ENCODE measurements at regions not wholly inside any gene's neighbourhood (a gene's known extent, or its start where the extent isn't known, plus 50 kb on each side); places are given as distances from the start of the nearest gene placed in this dataset.

DNA sequence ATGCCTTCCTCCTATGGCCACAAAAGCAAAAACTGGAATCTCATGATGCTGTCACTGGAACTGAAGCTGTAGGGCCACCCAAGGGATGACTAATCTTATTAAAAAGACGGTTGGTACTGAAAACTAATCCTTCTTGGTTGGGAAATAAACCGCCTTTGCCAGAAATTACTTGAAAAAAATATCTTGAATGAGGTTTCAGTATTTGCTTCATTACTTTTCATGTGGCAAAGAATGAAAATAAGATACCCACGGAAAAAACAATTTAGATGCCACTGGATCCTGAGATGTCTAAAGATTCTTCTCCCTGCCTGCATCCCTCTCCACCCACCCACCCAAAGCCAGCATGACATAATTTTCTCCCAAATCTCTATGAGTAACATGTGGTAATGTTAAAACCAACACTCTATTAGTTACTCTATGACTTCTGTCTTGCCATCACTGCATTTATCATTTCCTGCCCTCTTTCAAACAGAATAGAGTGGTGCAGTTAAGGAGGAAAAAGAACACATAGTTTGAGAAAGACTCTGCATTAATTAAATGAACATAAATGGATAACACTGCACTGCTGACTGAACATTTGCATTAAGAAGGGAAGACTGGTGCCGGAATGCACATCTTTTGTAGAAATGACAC lies 111.8 kb upstream of the DPH6 start:
- peak; percentile 82 for DNase-seq (ENCODE audit: low read depth)

DNA sequence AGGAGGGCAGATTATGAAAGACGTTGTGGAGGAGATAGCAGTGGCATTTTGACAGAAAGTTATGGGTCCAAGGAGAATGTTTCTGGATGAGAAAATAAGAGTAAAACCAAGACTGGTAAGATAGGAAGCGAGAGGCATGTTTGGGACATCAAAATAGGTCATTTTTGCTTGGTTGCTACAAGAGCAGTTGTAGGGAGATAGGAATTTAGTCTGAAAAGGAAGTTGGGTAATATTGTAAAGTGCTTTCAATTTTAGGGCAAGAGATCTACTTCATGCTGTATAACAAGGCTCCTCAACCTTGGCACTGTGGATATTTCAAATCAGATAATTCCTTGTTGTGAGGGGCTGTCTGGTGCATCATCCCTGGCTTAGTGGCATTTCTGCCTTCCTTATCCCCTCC lies 118.0 kb upstream of the DPH6 start:
- DNase-seq (ENCODE audit: low read depth), result no peak

DNA sequence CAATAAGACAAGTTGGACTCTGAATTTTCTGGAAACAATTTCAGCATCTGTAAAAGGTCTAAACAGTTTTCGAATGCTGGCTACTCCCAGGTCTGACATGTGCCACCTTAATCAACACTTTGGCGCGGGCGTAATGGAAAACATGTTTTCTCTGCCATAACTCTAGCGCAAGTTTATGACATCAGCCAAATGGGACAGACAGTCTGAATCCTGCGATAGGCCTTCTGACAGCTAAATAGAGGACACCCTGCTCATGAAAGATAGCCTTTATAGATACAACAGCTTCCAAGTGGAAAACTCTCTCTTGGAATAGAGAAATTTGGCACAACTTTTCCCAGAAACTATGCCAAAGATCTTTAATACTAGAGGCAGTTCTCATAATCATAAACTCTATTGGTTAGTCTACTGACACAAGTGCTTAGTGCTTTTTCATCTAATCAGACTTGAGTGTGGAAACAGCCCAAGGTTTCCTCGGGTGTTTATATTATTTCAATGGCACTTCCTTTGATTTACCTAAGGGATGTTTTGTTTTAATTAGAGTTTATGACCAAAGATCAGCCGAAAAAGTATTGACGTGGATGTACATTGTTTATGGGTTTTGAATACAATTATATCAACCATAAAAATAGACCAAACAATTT lies 120.1 kb upstream of the DPH6 start:
- no peak for DNase-seq (ENCODE audit: low read depth)

DNA sequence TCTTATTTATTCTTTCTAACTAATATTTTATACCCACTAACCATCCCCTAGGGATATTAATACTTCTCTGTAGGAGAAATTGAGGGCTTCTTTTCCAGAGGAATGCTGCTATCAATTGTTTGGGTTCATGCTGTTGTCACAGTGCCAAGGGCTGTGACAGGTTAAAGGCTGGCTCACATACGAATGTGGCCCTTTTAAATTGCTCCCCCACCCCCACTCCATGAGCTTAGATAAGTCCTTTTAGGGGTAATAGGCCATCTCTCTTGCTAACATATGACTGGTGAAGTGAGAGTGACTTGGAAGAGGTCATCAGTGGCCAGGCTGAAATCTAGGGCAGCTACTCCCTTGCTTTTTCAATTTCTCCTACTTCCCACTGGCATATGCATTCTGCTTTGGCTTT lies 121.9 kb upstream of the DPH6 start:
- DNase-seq (ENCODE audit: low read depth), result no peak

DNA sequence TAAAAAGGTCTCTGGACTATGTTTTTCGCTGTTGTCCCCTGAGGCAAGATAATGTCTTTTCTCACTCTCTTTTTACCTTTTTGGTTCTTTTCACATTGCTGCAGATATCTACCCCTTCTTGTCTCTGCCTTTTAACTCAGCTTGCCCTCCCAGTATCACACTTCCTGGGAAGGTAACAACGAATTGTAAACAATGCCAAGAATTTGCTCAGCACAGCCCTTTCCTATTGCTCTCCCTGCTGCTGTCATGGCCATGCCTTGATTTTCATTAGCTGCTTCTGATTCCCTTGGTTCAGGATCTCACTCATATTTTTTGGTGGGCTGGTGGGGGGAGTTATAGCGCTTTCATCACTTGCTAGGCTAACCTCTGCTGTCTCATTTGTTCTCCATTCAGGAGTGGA lies 123.1 kb upstream of the DPH6 start:
- no peak for DNase-seq (ENCODE audit: low read depth)

DNA sequence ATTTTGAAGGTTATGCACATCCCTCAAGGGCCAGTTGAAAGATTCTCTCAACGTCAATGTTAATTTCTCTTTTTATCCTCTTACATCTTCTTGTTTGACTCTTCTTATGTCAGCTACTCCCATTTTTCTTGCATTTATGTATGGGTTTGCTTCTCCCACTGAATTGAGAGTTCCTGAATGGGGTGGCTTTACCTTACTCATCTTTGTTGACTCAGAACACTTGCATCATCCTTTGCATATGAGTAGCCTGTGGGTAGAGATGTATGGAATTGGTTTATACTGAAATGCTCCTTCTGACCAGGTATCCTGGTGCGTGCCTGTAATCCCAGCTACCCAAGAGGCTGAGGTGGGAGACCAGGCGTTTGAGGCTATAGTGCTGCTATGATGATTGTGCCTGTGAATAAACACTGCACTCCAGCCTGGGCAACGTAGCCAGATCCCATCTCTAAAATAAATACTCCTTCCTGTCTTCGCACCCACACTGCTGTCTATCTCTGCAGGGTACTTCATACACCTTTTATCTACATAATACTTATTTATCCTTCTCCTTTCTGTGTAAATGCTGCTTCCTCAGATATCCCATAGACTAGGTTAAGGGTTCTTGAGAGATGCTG lies 123.6 kb upstream of the DPH6 start:
- no peak for DNase-seq (ENCODE audit: low read depth)

DNA sequence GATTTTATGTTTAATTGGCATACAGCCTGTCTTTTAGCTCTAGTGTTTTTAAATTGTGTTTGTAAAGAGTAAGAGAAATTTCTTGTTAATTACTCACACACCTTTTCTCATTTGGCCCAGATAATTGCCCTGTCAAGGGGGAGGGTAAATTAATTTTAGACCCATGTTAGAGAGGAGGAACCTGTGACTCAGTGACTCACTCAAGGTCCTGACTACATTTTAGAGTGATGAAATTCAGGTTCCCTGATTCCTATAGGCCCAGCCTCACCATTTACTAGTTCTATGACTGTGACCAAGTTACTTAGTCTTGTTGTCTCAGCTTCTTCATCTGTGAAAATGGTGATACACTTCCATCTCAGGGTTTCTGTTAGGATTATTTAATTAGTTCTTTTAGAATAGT lies 125.2 kb upstream of the DPH6 start:
- DNase-seq (ENCODE audit: low read depth), result no peak

DNA sequence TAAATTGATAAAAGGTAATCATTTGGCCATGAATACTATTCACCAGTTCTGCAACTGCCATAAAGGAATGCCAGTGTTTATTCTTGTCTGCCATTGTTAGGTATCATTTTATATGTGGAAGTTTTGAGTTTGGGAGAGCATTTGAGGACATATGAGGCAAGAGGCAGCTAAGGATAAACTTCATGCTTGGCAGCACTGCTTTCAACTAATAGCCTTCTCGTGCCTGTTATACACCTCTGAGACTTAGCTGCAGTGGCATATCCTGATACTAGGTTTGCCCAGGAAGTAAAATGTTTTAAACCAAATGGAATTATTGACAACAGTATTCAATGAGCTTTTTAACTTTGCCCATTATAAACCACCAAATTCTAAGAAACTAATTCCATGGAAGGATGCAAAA lies 126.0 kb upstream of the DPH6 start:
- peak; percentile 12 for DNase-seq (ENCODE audit: low read depth)

DNA sequence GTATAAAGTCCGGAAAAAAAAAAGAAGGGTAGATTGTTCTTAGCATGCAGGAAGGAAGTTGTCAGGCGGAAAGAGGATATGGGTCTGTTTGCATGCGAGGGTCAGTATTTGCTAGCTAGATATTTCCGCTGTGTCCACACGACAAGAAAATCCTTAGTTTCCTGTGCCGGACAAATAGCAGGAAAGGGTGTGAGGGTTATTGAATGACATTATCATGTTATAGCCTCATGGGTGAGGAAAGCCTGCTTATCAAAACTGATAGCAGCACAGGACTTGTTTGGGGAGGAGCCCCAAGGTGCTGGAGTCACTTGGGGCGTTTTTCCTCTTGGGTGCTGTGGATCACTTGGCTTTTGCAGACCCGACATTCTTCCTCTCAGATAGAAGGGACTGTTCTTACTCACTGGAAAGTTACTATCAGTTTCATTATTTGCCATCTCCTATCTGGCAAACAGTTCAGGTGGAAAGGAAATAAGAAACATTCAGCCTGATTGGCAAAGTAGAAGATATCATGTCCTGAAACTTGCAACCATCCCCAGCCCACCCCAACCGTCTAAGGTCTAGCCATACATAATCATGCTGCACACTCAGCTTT lies 127.2 kb upstream of the DPH6 start:
- no peak for DNase-seq (ENCODE audit: low read depth)

DNA sequence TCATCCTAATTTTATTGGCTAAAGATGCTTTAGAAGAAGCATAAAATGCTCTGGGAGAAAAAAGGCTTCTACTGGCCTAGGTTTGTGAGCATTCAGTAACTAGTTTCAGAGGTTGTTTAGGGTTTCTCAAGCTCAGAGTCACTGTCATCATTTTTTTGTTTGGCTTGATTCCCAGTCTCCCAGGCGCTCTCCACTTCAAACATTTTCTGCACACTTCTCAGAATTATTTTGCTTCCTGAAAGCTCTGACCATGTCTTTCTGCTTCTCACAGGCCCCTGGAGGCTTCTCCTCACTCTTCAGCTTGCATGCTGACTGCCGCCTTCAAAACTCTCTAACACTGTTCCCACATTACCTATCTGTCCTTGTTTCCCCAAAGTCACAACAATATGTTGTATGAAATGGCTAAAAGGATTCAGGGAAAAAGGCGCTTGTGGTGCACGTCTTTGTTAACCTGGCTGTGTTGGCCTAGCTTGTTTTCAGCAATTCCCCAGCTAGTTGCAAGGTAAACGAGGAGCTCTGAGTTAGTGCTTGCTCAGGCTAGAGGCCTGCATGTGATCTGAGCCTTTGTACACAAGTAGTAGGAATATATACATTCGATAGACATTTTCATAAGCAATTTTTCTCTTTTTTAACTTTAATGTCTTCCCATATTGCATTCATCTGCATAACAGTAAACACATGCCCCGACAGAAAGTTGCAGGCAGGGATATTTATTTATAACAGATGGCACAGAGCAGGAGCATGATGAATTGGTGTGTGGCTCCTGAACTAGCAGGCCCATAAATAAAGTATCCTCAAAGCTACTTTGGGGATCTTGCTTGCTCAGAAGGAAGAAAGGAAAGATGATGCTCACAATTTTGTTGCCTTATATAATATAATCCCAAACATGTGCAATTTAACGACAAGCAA lies 129.2 kb upstream of the DPH6 start:
- DNase-seq (ENCODE audit: low read depth), result peak; percentile 62

DNA sequence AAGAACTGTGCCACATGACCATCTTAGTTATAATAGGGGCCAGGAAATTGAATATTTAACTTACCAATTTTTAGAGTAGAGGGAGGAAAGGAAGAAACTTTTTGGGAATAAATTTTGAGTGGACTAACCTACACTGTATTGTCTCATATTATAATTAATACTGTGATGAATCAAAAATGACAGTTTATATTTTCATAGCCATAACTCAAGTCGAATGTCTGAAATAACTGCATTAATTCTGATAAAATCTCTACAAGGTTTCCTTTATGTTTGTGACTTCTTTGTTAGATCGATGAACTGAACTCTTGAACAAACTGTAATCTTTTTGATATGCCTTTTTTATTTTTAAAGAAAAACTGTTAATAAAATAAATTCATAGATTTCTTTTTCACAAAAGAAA lies 132.8 kb upstream of the DPH6 start:
- DNase-seq (ENCODE audit: low read depth), result no peak

DNA sequence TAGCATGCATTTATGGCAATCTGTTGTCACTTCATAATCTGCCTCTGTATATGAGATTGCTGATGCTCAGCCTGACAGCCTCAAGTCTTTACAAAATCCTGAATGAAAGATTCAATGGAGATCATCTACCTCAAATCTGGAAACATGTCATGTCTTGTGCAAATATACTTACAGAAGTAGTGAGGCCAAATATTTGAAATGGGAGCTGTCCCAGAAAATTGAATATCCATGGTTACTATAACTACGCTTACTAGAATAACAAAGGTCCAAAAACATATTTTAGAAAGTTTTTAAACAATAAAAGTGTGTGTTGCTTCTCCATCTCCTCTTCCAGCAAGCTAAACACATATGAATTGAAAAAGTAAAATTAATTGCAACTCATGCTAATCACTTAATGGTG lies 133.2 kb upstream of the DPH6 start:
- DNase-seq (ENCODE audit: low read depth), result no peak

DNA sequence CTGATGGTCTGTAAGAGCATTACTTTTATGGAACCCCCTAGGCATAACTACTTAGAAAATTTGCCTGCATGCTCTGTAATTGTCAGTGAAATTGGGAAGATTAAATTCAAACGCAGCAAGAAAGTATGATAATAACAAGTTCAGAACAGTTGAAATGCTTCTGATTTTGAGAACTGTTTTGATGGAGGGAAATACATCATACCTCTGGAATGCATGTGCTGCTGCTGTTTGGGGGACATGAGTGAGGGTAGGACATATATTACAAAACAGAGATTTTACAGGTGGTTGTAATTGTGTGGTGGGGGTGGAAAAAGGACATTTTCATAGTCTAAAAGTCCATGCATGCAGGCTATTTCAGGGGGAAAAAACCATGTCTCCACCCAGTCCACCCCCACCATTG lies 135.0 kb upstream of the DPH6 start:
- no peak for DNase-seq (ENCODE audit: low read depth)

DNA sequence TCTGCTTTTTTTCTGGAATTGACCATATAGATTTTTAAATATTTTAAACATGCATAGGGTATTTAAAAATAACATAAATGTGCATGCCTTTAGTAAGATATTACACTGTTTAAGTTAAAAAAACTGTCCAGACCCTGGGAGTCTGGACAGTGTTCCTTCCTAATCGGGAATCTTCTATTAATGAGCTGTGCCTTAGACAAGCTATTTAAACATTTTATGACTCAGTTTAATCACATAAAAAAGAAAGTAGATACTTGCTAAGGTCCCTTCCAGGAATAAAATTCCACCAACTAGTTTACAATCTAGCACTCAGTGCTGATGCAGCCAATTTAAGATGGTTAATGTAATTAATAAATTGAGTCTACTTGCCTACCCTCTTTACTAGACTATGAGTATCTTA lies 140.4 kb upstream of the DPH6 start:
- DNase-seq (ENCODE audit: low read depth), result no peak

DNA sequence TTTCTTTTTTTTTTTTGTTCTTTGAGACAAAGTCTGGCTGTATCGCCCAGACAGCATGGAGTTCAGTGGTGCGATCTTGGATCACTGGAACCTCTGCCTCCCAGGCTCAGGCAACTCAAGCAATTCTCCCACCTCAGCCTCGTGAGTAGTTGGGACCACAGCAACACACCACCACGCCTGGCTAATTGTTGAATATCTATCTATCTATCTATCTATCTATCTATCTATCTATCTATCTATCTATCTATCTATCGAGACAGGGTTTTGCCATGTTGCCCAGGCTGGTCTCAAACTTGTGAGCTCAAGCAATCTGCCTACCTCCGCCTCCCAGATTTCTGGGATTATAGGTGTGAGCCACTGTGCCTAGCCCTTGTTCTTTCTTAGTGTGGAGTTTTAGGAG lies 143.3 kb upstream of the DPH6 start:
- DNase-seq (ENCODE audit: low read depth), result no peak

DNA sequence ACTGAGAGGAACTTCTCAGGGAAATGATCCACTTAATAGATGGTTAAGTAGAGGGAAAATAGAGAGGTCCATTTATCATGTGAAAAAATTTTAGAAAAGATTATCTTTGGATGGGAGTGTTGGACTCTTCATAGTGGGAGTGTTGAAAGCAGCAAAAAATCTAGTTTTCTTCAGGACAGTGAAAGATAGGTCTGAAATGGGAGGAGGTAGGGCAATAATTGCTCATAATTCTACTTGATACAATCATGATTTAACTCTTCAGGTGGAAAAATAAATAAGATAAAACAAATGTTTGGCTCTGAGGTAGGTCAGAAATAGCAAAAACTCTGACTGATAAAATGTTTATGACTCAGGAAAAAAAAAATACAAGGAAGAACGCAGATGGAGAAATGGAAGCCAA lies 144.1 kb upstream of the DPH6 start:
- DNase-seq (ENCODE audit: low read depth), result no peak

DNA sequence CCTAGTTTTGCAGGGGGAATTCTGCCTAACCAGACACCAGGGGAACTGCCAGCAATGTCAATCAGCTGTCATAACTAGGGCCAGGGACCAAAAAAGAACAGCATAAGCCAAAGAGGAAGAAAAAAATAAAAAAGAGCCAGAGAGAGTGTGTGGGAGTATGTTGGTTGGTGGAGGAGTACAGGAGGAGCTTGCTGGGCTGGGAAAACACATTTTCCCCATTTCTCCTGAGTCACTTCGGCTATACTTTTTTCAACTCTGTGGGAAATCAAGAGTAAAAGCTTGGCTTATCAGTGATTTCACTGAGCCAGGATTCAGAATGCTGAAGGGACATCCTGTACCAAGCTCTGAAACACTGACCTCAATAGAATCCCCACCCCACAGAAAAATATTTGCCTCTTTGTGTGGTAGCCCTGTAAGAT lies 144.7 kb upstream of the DPH6 start:
- peak; percentile 22 for DNase-seq (ENCODE audit: low read depth)

DNA sequence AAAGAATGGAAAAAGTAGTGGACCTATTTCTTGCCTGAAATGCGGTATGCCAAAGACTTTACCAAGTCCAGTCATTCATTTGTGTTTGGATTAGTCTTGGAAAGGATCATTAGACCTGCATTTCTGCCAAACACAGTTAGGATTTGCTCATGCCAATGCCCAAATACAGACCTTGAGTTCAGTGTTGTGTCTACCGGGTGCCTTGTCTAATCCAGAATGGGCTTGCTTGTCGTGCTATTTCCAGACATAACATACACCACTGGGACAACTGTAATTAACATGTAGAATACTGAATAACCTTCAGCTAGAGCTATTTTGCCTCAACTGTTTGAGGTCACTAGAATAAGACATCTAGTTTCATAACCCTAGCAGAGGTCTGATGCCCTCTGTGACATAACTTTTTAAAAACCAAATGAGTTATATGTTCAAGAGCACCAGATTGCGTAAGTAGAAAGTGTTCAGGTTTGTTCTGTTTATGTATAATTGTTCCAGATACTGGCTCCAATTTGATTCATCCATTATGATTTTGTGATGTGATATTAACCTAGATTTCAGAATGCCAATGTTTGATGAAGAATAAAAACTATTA lies 145.3 kb upstream of the DPH6 start:
- no peak for DNase-seq (ENCODE audit: low read depth)

DNA sequence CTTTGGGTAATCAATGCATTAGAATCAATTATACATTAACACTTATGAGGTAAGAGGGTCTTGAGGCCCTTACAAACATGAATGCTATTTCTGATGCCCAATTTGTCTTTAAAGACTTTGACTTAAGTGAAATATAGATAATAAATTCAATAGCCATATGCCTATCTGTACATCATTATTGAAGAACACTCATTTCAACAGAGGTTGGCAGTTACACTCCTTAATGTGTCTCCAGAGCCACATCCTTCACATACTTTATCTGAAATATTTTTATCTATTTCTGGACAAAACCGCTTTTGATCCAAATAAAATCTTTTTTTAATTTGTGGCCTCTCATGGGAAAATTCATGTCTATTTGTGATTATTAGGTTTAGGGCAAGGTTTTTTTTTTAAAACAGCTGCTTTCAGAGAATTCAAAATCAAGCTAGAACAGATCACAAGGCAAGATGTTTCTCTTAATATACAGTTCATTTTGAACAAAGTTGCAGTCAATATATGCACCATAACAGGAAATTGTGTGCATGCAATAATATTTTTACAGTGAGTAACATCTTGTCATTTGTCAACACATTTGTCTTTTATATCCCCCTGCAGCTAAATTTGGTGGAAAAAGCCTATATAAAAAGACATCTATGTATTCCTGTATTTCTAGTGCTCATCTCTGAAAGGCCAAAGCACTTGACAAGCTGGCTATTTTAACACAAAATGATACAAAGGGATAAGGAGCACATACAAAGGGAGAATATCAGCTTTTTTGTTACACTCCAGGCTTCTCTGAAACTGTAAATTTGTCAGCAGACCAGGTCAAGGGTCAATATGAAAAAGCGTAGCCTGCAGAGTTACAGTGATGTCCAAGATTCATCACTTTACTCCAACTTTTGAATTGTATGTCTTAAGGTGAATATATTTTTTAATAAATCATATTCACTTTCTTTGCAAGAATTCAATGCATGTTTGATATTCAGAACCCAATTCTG lies 146.2 kb upstream of the DPH6 start:
- DNase-seq (ENCODE audit: low read depth), result no peak

DNA sequence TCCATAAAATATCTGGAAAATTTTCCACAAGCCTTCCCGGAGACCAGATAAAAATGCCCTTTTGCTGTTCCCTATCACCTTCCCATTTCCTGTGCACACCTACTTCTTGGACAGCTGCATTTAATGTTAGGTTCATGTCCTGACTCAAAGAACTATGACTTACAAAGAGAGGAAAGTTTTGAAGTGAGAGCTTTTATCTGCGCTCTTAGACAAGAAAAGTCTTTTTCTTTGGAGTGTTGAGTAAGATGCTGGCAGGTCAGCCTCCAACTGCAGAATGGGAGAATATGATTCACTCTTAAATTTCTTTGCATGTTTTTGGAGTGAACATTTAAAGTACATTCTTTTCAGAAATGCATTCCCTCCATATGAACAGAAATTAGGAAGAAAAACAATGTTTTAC lies 147.3 kb upstream of the DPH6 start:
- DNase-seq (ENCODE audit: low read depth), result peak; percentile 4

DNA sequence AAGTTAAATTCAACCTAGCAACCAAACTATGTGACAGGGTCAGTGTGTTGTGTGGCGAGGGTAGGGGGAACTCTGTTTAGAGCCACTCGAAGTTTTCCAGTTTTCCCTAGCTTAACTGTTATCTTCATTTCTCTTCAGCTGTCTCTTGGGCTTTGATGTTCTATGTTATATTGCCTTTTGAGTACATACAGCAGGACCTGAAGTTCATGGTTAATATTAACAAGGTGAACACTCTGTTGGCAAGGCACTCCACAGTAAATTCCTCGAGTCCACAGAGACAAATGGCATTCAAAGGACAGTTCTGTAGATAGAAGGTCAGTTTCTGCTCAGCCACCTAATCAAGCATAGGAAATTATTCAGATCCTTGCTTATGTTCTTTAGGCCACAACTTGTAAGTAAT lies 147.9 kb upstream of the DPH6 start:
- no peak for DNase-seq (ENCODE audit: low read depth)

All from fibroblast of gingiva (primary cell).